ENCODE measurements at regions not wholly inside any gene's neighbourhood (a gene's known extent, or its start where the extent isn't known, plus 50 kb on each side); places are given as distances from the start of the nearest gene placed in this dataset.

- TF ChIP-seq CTCF (conservative IDR thresholded peaks at IDR 0.05; ENCODE audit: low read length) (no peak), EZH2phosphoT487 (IDR thresholded peaks at IDR 0.05; ENCODE audit: borderline replicate concordance, low read depth, low read length) (no peak)
Observed at GRCh38 chr3:18992709-18993108, 155.6 kb upstream of the KCNH8 start.

Measured in OCI-LY7 (cell line).